ENCODE measurements at regions not wholly inside any gene's neighbourhood (a gene's known extent, or its start where the extent isn't known, plus 50 kb on each side); places are given as distances from the start of the nearest gene placed in this dataset.
A peak's percentile ranks its signal among the peaks of the same experiment; 100 is the strongest.
"Not testable (repeated sequence)": the region's sequence is repeated elsewhere in the genome, so short reads cannot be mapped to it uniquely, and the experiment has no call there.

DNA sequence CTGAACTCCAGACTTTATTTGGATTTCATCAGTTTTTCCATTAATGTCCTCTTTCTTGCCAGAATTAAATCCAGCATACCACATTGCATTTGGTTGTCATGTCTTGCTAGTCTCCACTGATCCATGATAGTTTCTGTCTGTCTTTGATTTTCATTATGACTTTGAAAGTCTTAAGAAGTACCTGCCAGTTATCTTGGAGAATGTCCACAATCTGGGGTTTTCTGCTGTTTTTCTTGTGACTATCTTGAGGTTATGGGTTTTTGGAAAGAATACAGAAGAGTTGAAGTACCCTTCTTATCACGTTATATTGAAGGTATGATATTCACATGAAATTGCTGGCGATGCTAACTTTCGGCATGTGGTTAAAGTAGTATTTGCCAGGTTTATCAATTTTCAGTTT is 282.3 kb upstream of the PRICKLE1 start:
- no peak for DNase-seq (ENCODE audit: low read depth)

DNA sequence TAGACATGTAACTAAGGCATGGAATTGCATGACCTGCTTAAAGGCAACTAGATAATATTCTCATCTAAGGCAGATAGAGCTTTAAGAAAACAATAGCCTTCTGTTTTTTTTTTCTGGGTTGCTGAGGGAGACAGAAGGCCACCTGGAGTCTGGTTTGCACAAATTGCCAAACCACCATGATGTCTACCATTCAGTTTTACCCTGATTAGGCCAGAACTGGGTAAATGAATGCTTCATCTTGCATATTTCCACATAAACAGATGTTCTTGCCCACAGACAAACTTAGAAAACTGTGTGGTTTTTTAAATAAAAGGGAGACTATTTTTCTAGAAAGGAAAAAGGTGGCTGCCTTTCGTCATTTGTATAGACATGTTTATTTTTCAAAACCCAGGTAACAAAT is 278.7 kb upstream of the PRICKLE1 start:
- peak; percentile 44 for DNase-seq (ENCODE audit: low read depth)

DNA sequence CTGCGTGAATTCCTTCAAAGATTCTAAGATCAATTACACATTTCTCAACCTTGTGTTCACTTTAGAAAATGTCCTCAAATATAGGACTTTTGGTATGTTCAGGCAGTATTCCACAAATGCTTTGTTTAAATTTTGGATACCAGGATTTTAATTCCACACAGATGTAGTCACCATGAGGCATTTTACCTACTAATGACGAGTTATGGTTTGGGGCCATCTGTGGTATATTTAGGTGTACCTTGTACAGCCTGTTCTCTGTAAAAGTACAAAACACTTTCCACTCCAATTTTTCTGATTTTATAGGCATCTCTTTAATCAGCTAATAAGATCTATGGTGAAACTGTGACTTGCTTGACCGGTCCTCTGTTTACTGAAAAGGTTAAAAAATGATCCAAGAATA is 275.7 kb upstream of the PRICKLE1 start:
- DNase-seq (ENCODE audit: low read depth), result no peak

DNA sequence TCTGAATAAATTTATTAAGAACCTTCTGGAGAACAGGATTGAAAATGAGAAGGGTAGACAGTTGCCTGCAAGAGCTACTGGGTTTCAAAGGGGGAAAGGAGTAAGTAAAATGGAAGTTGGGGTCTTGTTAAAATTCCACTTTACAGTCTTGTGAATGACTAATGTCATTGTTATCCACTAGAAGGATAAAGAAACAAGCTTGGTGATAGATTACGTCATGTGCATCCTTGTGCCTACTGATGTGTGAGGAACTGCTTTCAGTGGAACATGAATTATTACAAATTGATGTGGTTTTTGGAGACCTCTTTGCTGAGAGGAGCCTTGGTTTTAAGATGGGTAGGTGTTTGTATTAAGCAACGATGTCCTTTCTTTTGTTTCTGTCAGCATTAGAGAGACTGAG is 272.5 kb upstream of the PRICKLE1 start:
- DNase-seq (ENCODE audit: low read depth), result peak; percentile 12

DNA sequence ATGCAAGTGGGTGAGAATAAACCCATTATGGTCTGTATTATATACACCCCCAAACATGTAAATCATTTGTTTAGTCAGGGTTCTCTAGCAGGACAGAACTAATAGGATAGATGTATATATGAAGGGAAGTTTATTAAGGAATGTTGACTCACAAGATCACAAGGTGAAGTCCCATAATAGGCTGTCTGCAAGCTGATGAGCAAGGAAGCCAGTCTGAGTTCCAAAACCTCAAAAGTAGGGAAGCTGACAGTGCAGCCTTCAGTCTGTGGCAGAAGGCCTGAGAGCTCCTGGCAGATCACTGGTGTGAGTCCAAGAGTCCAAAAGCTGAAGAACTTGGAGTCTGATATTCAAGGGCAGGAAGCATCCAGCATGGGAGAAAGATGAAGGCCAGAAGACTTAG is 270.8 kb upstream of the PRICKLE1 start:
- not testable (repeated sequence) for DNase-seq (ENCODE audit: low read depth)

DNA sequence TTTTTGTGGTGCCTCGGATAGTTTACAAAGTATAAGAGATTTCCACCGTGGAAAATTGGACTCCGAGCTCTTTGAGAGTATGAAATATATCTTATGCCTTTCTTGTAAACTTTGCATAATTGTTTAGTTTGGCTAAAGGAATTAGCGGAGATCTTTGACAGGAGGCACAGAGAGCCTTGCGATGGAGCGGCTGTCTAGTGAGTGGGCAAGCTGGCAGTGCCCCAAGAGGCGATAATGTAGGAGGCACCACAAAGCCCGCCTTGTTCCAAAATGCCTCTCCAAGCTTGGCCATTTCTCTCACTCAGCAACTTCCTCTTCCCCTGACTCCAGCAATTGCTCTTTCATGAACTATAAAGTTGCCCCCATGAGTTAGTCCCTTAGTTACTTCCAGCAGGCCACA is 270.1 kb upstream of the PRICKLE1 start:
- no peak for DNase-seq (ENCODE audit: low read depth)

DNA sequence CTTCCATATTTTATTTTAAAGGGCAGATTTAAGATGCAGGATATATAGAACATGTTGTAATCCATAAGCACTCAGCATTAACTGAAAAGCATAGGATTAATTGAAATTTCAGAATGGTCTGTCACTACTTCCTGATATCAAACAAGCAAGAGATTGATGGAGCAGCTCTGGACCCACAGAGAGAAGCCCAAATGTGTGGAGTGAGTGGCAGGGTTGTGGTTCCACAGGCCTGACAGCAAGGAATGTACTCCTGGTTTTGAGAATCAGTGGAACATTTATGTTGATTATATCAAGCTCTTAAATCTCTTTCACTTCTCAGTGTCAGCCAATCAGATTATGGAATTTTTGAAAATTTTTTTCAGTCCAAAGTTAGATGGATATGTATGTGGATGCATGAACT is 267.6 kb upstream of the PRICKLE1 start:
- no peak for DNase-seq (ENCODE audit: low read depth)

DNA sequence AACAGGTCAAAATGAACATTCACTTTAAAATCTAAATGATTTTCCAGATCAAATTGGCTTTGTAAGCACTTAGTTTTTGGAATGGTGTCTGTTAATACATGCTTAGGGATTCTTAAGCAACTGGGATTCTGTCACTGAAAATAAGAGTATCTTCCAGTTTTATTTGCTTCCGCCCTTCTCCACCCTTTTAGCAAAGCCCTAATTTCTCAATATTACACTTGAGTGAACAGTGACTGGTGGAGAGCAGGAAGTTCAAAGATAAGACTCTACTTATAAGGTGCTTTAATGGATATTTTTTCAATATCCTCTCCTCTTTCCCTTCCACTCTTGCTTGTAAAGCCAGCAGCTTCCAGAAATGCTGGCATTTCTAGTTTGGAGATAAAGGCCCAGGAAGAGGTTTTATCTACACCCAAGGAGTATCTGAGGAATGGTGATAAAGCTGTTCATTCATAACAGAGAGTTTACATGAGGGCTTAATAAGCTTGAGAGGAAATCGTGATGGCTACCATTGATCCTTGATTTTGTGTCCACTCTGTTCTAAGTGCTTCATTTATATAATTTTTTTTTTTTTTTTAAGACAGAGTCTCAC is 265.9 kb upstream of the PRICKLE1 start:
- DNase-seq (ENCODE audit: low read depth), result no peak

DNA sequence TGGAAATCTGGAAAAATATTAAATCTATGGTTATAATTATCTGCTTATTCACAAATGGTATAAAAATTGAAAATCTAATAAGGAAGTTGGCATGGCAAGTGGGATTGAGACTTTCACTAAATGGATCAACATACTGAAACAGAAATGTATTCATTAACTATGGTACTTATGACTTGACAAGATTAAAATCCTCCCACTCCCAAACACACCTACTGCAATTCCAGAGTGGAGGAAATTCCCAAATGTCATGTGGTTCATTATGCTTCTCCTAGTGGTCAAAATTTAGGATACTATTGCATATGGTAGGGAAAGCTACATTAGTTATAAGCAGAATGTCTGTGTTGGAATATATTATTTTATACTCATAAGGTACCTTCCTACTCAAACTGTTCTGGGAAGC is 265.3 kb upstream of the PRICKLE1 start:
- no peak for DNase-seq (ENCODE audit: low read depth)

DNA sequence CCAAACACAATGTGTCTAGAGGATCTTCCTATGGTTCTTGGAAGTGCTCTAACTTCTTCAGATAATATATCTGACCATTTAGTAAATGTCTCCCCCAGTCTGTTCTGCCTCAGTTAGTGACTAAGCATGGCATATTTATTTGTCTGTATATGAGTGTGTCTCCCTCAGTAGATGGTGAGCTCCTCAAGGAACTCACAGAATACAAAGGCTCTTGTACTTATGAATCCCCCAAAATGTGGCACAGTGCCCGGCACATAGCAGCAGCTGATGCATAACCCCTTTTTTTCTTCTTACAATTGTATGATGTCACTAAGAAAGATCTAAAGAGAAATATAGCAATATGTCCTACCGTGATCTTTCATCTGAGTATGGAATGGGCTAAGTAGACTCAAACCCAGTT is 264.7 kb upstream of the PRICKLE1 start:
- no peak for DNase-seq (ENCODE audit: low read depth)

DNA sequence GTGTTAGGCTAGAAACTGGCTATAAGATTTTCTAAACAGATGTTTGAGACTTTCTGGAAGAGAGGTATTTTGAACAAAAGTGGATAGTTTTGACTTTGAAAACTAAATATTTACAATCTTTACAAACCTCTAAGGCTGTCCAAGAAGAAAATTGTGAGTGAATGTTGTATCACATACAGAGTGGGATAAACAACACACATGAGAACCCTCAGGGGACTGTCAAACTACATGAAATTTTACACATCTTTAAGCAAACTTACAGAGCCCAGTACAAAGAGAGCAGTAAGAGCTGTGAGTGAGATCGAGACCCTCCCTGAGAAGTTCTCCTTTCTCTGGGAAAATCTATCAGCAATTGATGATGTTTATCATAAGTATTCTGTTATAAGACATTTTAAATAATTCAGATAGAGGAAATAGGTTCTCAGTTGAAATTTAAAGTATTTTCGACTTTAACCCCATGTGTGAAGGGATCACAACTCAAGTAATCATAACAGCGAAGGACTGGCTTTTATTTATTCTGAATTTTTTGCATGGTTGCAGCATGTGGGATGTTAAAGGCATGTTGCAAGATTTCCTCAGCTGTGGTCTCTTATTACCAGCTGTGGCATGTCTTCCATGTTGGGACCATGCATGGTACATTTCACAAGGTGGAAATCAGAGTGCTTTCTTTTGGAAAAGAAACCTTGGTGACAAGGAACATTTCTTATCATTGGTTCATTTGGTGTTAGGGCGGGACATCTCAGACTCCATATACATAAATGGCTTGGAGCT is 264.0 kb upstream of the PRICKLE1 start:
- no peak for DNase-seq (ENCODE audit: low read depth)

DNA sequence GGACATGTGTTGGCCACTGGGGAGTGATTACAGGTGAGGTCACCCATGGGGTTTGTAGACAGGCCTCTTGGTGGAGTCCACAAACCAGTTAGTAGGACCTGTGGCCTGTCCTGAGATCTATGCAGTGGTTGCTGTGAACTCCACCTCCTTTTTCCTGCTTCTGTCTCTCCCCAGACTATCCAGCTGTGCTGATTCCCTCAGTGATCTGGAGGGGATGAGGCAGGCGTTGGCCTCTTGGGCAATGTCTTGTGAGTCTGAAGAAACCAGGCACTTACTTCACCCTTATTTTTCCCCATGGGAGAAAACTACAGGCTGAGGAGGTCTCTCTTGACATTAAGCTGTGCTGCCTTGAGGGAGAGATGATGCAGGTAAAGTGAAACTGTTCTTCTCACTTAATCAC is 257.2 kb upstream of the PRICKLE1 start:
- peak; percentile 13 for DNase-seq (ENCODE audit: low read depth)

DNA sequence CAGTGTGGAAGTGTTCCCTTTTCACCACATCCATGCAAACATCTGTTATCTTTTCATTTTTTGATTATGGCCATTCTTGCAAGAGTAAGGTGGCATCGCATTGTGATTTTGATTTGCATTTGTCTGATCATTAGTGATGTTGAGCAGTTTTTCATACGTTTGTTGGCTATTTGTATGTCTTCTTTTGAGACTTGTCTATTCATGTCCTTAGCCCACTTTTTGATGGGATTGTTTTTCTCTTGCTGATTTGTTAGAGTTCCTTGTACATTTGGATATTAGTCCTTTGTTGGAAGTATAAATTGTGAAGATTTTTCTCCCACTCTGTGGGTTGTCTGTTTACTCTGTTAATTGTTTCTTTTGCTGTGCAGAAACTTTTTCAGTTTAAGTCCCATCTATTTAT is 244.5 kb upstream of the PRICKLE1 start:
- DNase-seq (ENCODE audit: low read depth), result no peak

DNA sequence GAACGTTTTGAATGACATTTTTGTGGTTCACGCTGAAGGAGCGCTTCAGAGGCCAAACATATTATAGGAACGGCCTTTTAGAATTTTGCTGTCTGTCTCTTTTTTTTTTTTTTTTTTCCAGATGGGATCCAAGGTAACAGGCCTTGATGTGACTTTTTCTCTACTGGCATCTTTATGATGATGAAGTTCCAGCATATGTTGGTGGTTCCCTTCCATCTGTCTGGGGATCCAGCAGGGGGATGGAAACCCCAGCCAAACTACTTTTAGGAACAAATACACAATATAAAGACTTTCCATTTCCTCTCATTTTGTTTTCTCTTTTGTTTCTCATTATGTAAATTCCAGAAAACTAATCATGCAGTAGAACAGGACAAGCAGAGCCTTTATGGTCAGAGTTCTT is 239.3 kb upstream of the PRICKLE1 start:
- no peak for DNase-seq (ENCODE audit: low read depth)

DNA sequence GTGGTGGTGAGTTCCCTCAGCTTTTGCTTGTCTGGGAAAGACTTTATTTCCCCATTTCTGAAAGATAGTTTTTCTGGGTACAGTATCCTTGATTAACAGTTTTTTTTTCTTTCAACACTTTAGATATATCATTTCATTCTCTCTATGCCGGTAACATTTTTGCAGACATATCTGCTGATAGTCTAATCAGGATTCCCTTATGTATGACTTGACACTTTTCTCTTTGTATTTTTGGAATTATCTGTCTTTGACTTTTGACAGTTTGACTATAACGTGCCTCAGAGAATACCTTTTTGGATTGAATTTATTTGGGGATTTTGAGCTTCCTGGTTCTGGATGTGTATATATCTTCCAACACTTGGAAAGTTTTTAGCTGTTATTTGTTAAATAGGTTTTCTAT is 234.8 kb upstream of the PRICKLE1 start:
- no peak for DNase-seq (ENCODE audit: low read depth)

DNA sequence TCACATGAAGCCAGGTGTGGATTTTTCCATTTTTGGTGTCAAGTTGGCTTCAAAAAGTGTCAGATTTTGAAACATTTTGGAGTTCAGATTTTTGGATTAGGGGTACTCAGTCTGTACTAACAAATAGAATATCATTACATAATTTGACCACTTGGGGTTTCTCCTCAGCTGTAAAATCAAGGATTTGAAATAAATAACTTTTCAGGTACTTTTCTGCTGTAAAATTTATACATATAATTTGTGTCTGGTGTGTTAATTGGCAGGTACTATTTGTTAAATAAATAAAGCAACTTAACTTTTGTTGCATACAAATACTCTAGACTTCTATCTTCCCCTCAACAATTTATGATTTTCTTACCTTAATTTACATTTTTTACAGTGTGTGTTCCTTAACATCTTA is 234.1 kb upstream of the PRICKLE1 start:
- no peak for DNase-seq (ENCODE audit: low read depth)

DNA sequence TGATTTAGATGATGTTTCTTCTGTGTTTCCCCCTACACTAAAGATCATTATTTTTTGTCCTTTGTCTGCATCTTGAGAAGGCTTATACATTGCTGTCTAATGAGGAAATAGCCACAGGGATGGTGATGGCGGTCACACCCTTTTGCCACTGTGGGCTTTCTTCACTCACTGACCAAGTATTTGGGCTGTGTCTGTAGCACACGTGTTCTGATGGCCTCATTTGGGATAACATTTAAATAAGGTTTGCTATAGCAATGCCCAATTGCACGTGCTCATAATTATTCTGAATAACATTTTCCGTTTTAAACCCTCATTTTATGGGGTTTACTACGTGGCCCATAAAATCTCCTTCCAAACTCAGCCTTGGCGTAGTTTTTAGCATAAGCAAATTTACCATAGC is 230.3 kb upstream of the PRICKLE1 start:
- peak; percentile 5 for DNase-seq (ENCODE audit: low read depth)

DNA sequence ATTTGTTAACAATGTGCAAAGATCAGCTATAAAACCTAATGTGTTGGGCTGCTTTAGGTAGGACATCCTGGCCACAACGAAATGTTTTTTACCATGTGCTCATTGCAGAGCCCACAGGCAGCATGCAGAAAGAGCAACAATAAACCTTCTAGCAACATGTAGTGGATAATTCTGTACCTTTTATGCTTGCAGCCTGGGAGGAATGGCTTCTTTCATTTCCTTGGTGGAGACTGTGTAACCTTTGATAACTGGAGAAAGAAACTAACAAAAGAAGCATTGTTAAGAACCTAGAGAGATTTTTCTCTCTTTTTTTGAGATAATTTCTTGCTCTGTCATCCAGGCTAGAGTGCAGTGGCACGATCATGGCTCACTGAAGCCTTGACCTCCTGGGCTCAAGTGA is 225.5 kb upstream of the PRICKLE1 start:
- DNase-seq (ENCODE audit: low read depth), result no peak

DNA sequence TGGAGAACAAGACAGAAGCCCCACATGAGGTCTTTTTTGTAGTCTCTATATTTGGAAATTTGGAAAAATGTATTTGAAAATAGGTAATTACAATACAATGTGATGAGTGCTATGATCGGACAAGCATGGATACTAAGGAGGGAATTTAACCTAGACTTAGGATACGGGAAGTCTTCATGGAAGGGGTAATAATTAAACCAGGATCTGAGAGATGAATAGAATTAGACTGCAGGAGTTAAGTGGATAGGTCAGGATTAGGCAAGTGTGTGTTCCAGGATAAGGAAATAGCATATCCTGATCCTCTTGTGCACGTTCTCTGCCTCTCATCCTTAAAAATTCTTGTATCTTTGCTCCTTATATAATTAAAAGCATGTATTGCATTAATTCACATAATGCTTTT is 223.3 kb upstream of the PRICKLE1 start:
- DNase-seq (ENCODE audit: low read depth), result no peak

DNA sequence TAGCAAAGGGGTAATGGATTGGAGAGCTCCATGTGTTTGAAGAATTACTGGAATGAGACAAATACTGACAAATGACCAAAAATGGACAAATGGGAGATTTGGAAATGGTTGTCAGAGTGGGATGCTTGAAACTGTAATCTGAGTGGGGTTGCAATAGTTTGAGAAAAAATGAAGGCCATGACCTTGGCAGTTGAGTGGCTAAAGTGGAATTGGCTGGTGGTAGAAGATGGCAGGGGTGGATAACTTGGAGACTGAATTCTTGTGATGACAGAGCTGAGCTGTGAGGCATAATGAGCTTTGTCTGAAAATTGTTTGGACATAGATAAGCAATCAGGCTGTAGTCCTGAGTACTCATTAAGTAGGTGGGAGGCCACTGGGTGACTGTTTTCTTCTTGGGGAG is 222.5 kb upstream of the PRICKLE1 start:
- peak; percentile 4 for DNase-seq (ENCODE audit: low read depth)

DNA sequence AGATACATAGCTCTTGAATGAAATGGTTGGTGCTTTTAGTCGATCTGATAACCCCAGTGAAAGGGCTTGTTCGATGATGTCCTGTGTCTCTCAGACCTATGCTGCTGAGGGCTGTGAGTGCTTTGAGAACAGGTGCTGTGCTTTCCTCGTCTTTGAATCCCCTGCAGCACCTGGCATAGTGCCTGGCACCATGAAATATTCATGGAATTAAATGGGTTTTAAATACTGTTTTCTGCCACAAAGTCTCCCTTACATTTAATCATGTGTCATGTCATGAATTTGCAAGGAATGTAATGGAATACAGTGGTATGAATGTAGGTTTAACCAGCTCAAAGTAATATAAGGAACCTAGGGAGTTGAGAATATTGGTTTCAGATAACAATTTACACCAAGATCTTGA is 220.5 kb upstream of the PRICKLE1 start:
- peak; percentile 61 for DNase-seq (ENCODE audit: low read depth)

DNA sequence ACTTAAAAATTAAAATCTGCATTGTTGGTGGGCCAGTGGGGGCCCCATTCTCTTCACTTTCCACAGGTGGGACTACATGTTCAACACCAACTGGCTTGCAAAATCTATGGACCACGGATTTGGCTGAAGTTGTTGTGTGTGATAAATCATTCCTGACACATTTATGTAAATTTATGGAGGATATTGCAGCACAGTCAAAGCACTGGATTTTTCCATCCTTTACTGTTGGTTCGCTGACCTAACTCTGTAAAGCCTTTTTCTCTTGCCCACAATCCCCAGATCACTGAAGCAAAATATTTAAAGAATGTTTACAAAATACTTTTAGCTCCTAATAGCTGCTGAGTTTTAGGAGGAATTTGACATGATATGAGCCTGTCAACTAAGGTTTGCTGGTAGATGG is 219.7 kb upstream of the PRICKLE1 start:
- DNase-seq (ENCODE audit: low read depth), result peak; percentile 35

DNA sequence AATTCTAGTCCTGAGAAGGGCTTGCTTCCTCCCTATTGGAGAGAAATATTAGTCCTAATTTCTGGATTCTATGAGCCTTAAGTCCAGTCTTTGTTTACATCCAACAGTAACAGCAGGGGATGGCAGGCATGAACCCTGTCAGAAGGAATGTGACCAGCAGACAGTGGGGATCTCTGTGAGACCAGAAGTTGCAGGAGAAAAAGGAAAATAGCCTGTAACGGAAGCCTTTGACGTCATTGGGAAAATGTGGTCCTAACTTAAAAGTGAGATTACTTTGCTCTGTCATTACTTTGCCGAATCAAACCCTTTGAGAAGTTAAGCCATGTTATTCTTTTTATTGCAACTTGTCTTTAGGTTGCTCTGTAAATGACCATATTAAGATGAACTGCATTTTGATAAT is 218.2 kb upstream of the PRICKLE1 start:
- DNase-seq (ENCODE audit: low read depth), result no peak

DNA sequence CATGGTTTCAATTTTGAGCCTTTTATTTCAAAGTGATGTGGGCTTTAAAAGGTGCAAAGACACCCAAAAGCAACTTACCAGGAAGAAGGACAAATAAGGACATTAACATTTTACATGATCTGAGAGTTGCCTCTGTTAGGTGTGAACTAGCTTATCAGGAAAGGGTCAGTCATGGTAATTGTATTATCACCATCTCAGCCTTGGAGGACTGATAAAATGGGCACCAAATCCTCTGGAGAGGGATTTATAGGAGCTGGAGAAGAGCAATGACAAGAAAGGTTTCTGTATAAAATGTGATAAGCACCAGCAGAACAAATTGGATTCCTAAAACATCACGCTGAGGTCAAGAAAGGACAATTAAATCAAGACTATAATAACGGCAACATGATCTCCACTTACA is 217.7 kb upstream of the PRICKLE1 start:
- no peak for DNase-seq (ENCODE audit: low read depth)

Data from LHCN-M2 (cell line).